ENCODE measurements at regions not wholly inside any gene's neighbourhood (a gene's known extent, or its start where the extent isn't known, plus 50 kb on each side); places are given as distances from the start of the nearest gene placed in this dataset.
A peak's percentile ranks its signal among the peaks of the same experiment; 100 is the strongest.

DNA sequence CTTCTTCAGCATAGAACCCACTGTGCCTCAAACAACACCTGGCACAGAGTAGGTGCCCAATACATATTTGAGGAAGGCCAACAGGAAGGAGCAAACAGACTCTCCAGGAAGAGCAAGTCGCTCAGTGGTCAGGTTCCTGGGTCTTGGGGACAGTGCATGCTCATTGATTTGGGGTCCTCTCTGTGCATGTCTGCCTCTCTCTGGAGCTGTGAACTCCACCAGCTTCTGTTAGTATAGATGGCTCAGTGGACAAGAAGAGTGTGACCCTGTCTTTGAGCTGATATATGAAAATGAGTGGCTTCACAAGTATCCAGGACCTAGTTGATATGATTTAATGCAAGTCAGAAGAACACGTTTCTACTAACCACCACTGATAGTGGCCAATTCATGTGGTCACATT is 98.7 kb downstream of the KCTD15 start:
- TF ChIP-seq Cebpa-rat (IDR thresholded peaks at IDR 0.05) = no peak
- Histone ChIP-seq H3K4me2 (no peak overlapping the region), H3K4me1 (no peaks in the 10 kb centered on the region), H3K9ac (no peak overlapping the region), H3K4me3 (no peak overlapping the region), H3K27ac (no peak overlapping the region), H4K20me1 (no peaks in the 10 kb centered on the region), H3K27me3 (no peaks in the 10 kb centered on the region), H3K36me3 (no peaks in the 10 kb centered on the region), H3K9me3 (peaks cover 22% of the 10 kb centered on the region)

DNA sequence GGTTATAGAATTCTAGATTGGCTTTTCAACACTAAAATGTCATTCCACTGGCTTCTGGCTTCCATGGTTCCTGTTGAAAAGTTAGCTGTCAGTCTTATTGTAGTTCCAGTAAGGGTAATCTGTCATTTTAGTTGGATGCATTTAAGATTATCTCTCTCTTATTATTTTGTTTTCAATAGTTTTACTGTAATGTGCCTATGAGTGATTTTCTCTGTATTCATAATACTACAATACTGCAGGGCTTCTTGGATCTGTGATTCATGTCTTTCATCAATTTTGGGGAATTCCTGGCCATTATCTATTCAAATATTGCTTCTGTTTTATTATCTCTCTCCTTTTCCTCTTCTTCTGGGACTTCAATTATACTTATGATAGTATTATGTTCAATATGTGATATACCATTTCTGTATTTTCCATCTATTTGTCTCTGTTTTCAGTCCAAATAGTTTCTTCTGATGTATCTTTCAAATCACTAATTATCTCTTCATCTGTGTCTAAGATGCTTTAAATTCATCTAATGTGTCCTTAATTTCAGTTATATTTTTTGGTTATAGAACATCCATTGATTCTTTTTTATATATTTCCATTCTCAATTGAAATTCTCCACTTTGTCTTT is 101.5 kb downstream of the KCTD15 start:
- Histone ChIP-seq H3K4me3 (no peak overlapping the region), H3K9ac (no peak overlapping the region), H3K4me1 (no peaks in the 10 kb centered on the region), H3K27ac (no peak overlapping the region), H3K27me3 (no peaks in the 10 kb centered on the region), H3K4me2 (no peak overlapping the region), H3K9me3 (peaks cover 22% of the 10 kb centered on the region), H3K36me3 (no peaks in the 10 kb centered on the region), H4K20me1 (no peaks in the 10 kb centered on the region)
- TF ChIP-seq Cebpa-rat (IDR thresholded peaks at IDR 0.05) = no peak

DNA sequence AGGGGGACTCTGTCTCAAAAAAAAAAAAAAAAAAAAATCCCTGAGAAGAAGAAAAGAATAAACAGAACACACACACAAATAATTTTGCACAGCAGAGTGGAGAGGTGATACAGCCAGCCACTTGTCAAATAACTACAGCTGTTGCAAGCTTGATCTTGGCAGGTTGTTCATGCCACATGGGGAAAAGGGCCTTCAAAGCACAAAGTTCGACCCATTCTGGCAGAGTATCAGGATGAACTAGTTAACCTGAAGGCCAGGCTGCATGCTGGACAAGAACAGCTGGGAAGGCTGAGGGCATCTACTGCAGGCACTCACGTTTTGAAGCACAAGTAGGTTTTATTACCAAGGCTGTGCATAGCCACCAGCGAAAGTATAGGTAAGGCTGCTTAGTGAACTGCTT is 104.1 kb downstream of the KCTD15 start:
- Histone ChIP-seq H3K9me3 (peaks cover 22% of the 10 kb centered on the region), H4K20me1 (no peaks in the 10 kb centered on the region)
- no peak for TF ChIP-seq Cebpa-rat (IDR thresholded peaks at IDR 0.05)

DNA sequence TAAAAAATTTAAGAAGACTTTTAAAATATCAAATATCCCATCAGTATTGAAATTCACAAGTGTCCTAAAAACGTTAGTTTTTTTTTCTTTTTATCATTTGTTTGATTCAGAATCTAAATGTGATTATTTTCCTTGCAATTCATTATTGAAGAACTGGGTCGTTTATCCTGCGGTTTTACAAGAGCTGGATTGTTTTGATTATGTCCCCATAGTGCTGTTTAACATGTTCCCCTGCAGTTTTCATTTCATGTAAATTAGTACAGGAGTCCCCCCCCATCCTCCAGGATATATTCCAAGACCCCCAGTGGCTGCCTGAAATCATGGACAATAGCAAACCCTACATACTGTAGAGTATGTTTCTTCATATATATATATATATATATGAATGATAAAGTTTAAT is 105.7 kb downstream of the KCTD15 start:
- Histone ChIP-seq H4K20me1 (no peaks in the 10 kb centered on the region), H3K27me3 (peaks cover 20% of the 10 kb centered on the region; the same call in 1 of the 2 replicates), H3K9me3 (peaks cover 18% of the 10 kb centered on the region), H3K4me2 (no peak overlapping the region), H3K4me1 (peaks cover 28% of the 10 kb centered on the region), H3K27ac (no peak overlapping the region), H3K9ac (no peak overlapping the region), H3K4me3 (no peak overlapping the region), H3K36me3 (no peaks in the 10 kb centered on the region)
- TF ChIP-seq Cebpa-rat (IDR thresholded peaks at IDR 0.05) = no peak

More for the DNA sequence above, 104.1 kb downstream of the KCTD15 start:
- H3K9ac ChIP-seq = no peak overlapping the region
- no peak overlapping the region for H3K4me2 ChIP-seq
- H3K4me1 ChIP-seq = peaks cover 21% of the 10 kb centered on the region
- H3K27ac ChIP-seq = no peak overlapping the region
- H3K36me3 ChIP-seq = no peaks in the 10 kb centered on the region
- H3K27me3 ChIP-seq = peaks cover 8% of the 10 kb centered on the region; the same call in 1 of the 2 replicates
- H3K4me3 ChIP-seq = no peak overlapping the region

DNA sequence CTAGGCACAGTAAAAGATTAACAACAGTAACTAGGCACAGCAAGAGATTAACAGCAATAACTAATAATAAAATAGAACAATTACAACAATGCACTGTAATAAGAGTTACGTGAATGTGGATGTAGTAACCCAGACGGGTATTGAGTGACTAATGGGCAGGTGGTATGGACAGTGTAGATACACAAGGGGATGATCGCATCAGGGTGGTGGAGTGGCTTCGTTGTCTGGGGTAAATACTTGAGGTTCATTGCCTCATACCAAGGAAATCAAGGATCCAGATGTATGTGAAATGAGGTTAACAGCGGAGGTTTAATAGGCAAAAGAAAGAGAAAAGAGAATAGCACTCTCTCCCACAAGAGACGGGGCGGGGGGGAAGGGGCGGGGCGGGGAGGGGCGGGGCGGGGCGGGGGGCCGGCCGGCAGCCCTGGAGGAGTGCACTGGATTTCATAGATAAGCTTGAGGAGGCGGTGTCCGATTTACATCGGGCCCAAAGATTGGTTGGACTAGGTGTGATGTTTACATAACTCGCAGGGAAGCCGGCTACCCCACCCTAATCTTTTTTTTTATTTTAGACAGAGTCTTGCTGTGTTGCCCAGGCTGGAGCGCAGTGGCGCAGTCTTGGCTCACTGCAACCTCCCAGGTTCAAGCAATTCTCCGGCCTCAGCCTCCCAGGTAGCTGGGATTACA is 106.3 kb downstream of the KCTD15 start:
- Histone ChIP-seq H4K20me1 (no peaks in the 10 kb centered on the region), H3K27me3 (peaks cover 21% of the 10 kb centered on the region; the same call in 1 of the 2 replicates), H3K9me3 (peaks cover 12% of the 10 kb centered on the region), H3K4me3 (no peak overlapping the region), H3K9ac (no peak overlapping the region), H3K36me3 (no peaks in the 10 kb centered on the region), H3K4me1 (peaks cover 28% of the 10 kb centered on the region), H3K4me2 (no peak overlapping the region), H3K27ac (no peak overlapping the region)
- TF ChIP-seq Cebpa-rat (IDR thresholded peaks at IDR 0.05) = no peak

DNA sequence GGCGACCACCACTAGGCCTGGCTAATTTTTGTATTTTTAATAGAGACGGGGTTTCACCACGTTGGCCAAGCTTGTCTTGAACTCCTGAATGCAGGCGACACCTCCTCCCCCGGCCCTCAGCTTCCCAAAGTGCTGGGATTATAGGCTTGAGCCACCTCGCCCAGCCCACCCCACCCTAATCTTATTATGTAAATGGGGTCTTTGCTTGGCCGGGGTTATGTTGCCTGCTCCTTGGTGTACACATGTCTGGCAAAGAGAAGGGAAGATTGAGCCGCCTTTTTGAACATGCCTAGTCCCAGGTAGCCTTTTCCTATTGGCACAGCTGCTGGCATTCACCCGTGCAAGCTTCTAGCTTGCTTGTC is 106.8 kb downstream of the KCTD15 start:
- no peaks in the 10 kb centered on the region for H3K36me3 ChIP-seq
- H3K4me1 ChIP-seq = peaks cover 28% of the 10 kb centered on the region
- H3K27ac ChIP-seq = no peak overlapping the region
- H3K4me2 ChIP-seq = no peak overlapping the region
- H4K20me1 ChIP-seq = no peaks in the 10 kb centered on the region
- H3K9ac ChIP-seq = no peak overlapping the region
- TF ChIP-seq Cebpa-rat (IDR thresholded peaks at IDR 0.05) = no peak
- H3K9me3 ChIP-seq = peaks cover 8% of the 10 kb centered on the region
- peaks cover 21% of the 10 kb centered on the region; the same call in 1 of the 2 replicates for H3K27me3 ChIP-seq
- H3K4me3 ChIP-seq = no peak overlapping the region

DNA sequence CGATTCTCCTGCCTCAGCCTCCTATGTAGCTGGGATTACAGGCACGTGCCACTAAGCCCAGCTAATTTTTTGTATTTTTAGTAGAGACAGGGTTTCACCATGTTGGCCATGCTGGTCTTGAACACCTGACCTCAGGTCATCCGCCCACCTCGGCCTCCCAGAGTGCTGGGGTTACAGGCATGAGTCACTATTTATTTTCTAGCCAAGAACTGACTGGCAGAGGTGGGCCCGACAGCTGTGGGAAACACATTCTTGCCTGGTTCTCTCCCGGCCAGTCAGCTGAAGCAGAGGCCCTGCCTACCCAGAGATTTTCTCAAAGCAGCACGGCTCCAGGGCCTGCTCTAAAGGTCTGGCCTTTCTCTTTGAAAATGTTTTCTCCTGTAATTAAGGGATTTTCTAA is 108.0 kb downstream of the KCTD15 start:
- H4K20me1 ChIP-seq = no peaks in the 10 kb centered on the region
- H3K4me1 ChIP-seq = peaks cover 28% of the 10 kb centered on the region
- TF ChIP-seq Cebpa-rat (IDR thresholded peaks at IDR 0.05) = no peak
- H3K4me3 ChIP-seq = no peak overlapping the region
- H3K9me3 ChIP-seq = no peaks in the 10 kb centered on the region
- no peaks in the 10 kb centered on the region for H3K36me3 ChIP-seq
- H3K4me2 ChIP-seq = peak overlapping the region; percentile 100
- no peak overlapping the region for H3K9ac ChIP-seq
- H3K27me3 ChIP-seq = peaks cover 21% of the 10 kb centered on the region; the same call in 1 of the 2 replicates
- H3K27ac ChIP-seq = no peak overlapping the region

DNA sequence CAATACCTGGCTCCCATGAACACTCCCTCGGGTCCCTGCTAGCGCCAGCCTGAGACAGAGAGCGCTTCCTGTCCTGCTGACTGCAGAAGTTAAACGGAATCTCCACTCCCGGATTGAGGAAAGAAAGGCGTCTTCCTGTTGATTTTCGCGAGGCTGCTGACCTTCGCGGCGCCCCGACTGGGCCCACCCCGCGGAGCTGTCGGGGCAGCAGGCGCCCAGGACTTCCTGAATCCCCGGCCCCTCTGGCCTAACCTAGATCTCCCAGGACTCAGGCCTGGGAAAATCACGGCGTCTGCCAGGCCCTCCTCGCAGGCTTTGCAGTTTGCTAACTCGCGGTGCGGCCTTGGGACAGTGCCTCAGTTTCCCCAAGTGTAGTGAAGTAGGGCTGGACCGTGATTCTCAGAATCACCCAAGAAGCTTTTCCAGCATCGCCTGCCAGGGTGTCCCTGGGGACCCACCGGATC is 108.8 kb downstream of the KCTD15 start:
- Histone ChIP-seq H3K9me3 (no peaks in the 10 kb centered on the region), H3K4me2 (peak overlapping the region; percentile 100), H4K20me1 (no peaks in the 10 kb centered on the region), H3K27me3 (peaks cover 21% of the 10 kb centered on the region; the same call in 1 of the 2 replicates), H3K4me3 (peak overlapping the region; percentile 70), H3K27ac (peak overlapping the region; percentile 58), H3K9ac (peak overlapping the region; percentile 74), H3K36me3 (no peaks in the 10 kb centered on the region), H3K4me1 (peaks cover 28% of the 10 kb centered on the region)
- no peak for TF ChIP-seq Cebpa-rat (IDR thresholded peaks at IDR 0.05)

DNA sequence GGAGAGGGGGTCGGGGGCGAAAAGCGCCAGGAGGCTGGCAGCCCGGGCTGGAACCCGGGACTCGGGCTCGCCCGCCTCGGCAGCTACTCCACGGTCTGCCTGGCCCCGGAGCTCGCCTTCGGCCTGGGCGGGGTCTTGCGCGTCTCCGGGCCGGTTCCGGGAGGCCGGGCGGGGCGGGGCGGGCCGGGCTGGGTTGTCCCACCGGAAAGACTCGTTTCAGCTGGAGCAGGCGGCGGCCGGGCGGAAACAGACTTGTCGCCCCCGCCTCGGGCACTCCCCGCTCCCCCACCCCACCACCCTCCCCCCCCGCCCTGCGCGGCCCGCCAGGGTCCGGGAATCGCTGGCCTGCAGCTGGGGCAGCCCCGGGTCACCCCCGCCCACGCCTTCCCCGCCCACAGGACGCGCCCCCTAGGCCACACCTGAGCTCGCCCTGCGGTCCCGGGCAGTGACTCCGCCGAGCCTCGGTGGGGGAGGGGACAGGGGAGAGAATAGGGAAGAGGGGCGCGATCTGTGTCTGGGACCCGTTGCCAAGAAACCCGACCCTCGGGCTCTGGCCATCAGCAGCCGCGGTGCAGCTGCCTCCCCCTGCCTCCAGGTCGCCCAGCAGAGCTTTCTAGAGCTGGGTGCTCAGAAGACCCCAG is 109.4 kb downstream of the KCTD15 start:
- H3K9ac ChIP-seq = peak overlapping the region; percentile 74
- no peaks in the 10 kb centered on the region for H4K20me1 ChIP-seq
- H3K4me3 ChIP-seq = peak overlapping the region; percentile 70
- H3K4me1 ChIP-seq = peaks cover 28% of the 10 kb centered on the region
- peak overlapping the region; percentile 58 for H3K27ac ChIP-seq
- H3K9me3 ChIP-seq = no peaks in the 10 kb centered on the region
- H3K27me3 ChIP-seq = peaks cover 21% of the 10 kb centered on the region; the same call in 1 of the 2 replicates
- TF ChIP-seq Cebpa-rat (IDR thresholded peaks at IDR 0.05) = no peak
- H3K36me3 ChIP-seq = no peaks in the 10 kb centered on the region
- H3K4me2 ChIP-seq = peak overlapping the region; percentile 100

Measured in BLaER1 (cell line).